Skeletal muscle tissue (tissue), 3 donors: ENCODE measurements at regions not wholly inside any gene's neighbourhood (a gene's known extent, or its start where the extent isn't known, plus 50 kb on each side); places are given as distances from the start of the nearest gene placed in this dataset.
"Not testable (repeated sequence)": the region's sequence is repeated elsewhere in the genome, so short reads cannot be mapped to it uniquely, and the experiment has no call there.

Experiments used
- H3K27ac ChIP-seq: one replicate; pipeline ENCODE4 v1.7.0; 2013; ENCODE audit warnings: mild to moderate bottlenecking, low read depth, low read length, inconsistent platforms
- H3K27me3 ChIP-seq, 3 donors: one replicate each; pipeline ENCODE4 v1.7.0; 2013; ENCODE audit warnings: low read length in 3 of 3; ENCODE audit not compliant: control insufficient read depth in 3 of 3, insufficient read depth in 3 of 3
- H3K36me3 ChIP-seq, 3 donors: one replicate each; pipeline ENCODE4 v1.7.0; 2013; ENCODE audit warnings: low read length in 3 of 3; ENCODE audit not compliant: control insufficient read depth in 3 of 3, insufficient read depth in 3 of 3
- H3K4me1 ChIP-seq, 3 donors: one replicate each; pipeline ENCODE4 v1.7.0; 2013; ENCODE audit warnings: low read length in 3 of 3, mild to moderate bottlenecking in 3 of 3; ENCODE audit not compliant: control insufficient read depth in 3 of 3, insufficient read depth in 3 of 3
- H3K4me3 ChIP-seq, 3 donors: one replicate each; pipeline ENCODE4 v1.7.0; 2013; ENCODE audit warnings: low read length in 3 of 3
- H3K9ac ChIP-seq, 3 donors: one replicate each; pipeline ENCODE4 v1.7.0; 2013; ENCODE audit warnings: low read length in 3 of 3, mild to moderate bottlenecking in 3 of 3, moderate library complexity in 2 of 3, low read depth in 1 of 3
- H3K9me3 ChIP-seq, 3 donors: one replicate each; pipeline ENCODE4 v1.7.0; 2013; ENCODE audit warnings: low read length in 3 of 3; ENCODE audit not compliant: control insufficient read depth in 3 of 3
- donor health status: Osteomylitis.

DNA sequence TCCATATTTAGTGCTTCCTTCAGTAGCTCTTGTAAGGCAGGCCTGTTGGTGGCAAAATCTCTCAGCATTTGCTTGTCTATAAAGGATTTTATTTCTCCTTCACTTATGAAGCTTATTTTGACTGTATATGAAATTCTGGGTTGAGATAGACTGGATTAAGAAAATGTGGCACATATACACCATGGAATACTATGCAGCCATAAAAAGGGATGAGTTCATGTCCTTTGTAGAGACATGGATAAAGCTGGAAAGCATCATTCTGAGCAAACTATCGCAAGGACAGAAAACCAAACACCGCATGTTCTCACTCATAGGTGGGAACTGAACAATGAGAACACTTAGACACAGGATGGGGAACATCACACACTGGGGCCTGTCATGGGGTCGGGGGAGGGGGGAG is 73.1 kb downstream of the ADCYAP1 start:
- H3K36me3 ChIP-seq, H3K9ac ChIP-seq, H3K9me3 ChIP-seq, H3K27me3 ChIP-seq, H3K27ac ChIP-seq, H3K4me1 ChIP-seq, H3K4me3 ChIP-seq: not testable (repeated sequence)

DNA sequence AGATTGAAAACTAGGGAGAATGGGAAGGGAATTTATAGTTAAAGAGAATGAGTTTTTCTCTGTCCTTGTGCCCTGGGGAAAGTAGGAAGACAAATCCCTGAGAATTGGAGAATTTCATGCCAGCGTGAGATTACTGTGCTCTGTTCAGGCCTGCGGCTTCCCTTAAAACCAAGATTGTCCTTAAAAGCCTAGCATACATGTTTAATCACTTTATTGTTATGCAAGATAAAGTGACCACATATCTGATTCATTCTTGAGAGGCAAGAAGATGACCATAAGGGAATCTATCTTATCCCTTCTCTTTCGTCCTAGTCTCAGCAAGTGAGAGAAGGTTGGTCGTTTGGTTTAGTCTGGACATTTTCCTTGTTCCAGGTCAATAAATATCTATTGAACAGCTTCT is 75.9 kb downstream of the ADCYAP1 start:
- no peaks in the 10 kb centered on the region for H3K9me3 ChIP-seq
- H3K27me3 ChIP-seq, result no peaks in the 10 kb centered on the region
- H3K27ac ChIP-seq, result no peak overlapping the region
- H3K36me3 ChIP-seq, result no peaks in the 10 kb centered on the region
- H3K4me3 ChIP-seq, result no peak overlapping the region
- no peaks in the 10 kb centered on the region for H3K4me1 ChIP-seq
- no peak overlapping the region for H3K9ac ChIP-seq

DNA sequence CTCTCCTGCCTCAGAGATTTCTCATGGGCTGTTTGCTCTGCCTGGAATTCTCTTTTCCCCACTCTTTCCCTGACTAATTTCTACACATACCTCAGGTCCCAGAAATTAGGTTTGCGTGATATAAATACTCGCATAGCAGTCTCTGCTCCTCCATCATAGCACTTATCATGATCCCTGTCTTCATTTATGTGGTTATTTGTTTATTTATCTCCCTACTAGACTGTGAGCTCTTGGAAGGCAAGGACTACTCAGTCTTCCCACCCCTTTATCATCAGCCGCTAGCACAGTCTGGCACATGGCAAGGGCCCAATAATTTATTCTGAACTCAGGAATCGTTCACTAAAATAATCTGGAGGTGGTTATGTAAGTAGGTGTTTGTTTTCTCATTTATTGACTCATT is 79.3 kb downstream of the ADCYAP1 start:
- no peak overlapping the region for H3K9ac ChIP-seq
- H3K36me3 ChIP-seq, result no peaks in the 10 kb centered on the region
- H3K9me3 ChIP-seq, result no peaks in the 10 kb centered on the region
- H3K27ac ChIP-seq, result no peak overlapping the region
- no peaks in the 10 kb centered on the region for H3K4me1 ChIP-seq
- no peaks in the 10 kb centered on the region for H3K27me3 ChIP-seq
- no peak overlapping the region for H3K4me3 ChIP-seq

DNA sequence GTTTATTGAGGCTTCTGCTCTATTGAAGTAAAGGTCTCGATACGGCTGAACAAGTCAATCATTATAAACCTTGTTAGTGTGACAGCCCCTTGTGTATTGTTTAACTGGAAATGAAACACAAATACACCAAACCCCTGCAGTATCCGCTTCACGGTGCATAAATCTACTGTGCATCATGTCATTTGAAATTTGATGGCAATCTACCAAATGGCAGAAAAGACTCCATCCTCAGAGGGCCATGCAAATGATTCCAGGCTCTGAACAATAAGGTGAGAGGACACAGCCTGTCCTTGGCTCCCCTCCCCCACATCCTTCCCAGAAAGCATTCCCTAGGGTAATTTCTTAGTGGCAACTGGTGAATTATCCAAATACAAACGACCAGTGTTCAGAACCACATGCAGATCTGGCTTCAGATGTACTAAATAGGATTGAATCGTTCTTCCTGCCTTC is 80.6 kb downstream of the ADCYAP1 start:
- Histone ChIP-seq H3K27me3 (no peaks in the 10 kb centered on the region), H3K36me3 (no peaks in the 10 kb centered on the region), H3K4me1 (no peaks in the 10 kb centered on the region), H3K27ac (no peak overlapping the region), H3K9me3 (no peaks in the 10 kb centered on the region), H3K9ac (no peak overlapping the region), H3K4me3 (no peak overlapping the region)

DNA sequence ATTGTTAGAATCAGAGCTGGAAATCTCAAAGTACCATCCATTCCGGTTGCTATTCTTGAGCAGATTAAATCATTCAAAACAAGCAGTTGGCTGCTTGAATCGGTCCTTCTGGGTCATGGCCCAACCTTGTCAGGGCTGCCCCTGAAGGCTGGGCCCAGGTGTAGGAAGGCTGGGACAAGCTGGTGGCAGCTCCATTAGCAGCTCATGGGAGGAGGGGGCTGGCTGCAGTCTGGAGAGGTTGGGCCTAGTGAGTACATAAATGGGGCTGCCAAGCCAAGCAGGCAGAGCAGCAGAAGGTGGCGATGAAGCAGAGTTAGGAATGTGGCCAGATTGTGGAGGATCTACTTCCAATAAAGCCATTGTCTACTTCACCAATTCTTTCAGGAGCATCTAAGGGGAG is 81.4 kb downstream of the ADCYAP1 start:
- H3K27me3 ChIP-seq, result no peaks in the 10 kb centered on the region
- H3K9ac ChIP-seq, result no peak overlapping the region
- no peaks in the 10 kb centered on the region for H3K4me1 ChIP-seq
- no peaks in the 10 kb centered on the region for H3K36me3 ChIP-seq
- no peaks in the 10 kb centered on the region for H3K9me3 ChIP-seq
- H3K4me3 ChIP-seq, result no peak overlapping the region
- H3K27ac ChIP-seq, result no peak overlapping the region

DNA sequence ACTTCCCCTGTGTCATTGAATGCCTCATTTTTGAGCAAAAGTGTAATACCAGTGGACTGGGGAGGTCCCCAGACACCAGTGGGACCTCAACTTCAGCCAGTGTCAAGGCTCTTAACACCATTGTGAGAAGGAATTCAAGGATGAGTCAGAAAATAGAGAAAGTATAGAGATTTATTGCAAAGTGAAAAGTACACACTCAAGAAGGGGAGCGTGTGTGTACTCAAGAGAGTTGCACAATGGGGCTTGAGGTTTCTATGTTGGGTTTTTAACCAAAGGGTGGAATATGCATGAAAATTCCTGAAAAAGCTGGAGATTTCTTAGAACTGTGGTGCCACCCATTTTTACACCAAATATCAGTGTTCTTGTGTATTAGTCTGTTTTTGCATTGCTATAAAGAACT is 81.9 kb downstream of the ADCYAP1 start:
- Histone ChIP-seq H3K27me3 (no peaks in the 10 kb centered on the region), H3K4me1 (no peaks in the 10 kb centered on the region), H3K4me3 (no peak overlapping the region), H3K27ac (no peak overlapping the region), H3K9ac (no peak overlapping the region), H3K9me3 (no peaks in the 10 kb centered on the region), H3K36me3 (no peaks in the 10 kb centered on the region)

DNA sequence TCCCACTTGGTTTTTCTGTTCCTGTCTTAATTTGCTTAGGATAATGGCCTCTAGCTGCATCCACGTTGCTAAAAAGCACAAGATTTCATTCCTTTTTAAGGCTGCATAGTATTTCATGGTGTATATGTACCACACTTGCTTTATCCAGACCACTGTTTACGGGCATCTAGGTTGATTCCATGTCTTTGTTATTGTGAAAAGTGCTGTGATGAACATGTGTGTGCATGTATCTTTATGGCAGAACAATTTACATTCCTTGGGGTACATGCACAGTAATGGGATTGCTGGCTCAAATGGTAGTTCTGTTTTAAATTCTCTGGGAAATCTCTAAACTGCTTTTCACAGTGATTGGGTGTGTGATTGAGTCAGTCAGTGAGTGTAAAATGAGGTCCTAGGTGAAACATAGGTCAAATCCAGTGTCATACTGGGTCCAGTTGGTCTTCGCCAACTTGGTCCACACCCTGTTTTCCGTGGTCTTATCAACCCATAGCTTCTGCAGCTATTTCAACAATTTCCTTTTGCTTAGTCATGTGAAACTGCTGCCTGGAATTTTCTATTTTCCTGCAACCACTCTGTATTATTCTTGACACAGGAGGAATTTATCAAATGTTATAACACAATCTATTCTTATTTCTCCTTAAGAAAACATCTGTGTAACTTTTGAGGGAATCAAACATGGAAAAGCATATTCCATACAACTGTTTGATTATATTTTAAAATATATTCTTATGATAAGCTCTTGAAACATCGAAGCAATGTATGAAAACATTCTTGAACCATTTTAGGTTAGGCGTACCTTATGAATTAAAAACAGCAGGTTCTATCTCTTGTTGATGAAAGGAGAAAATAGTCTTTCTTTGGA is 82.9 kb downstream of the ADCYAP1 start:
- no peak overlapping the region for H3K9ac ChIP-seq
- no peaks in the 10 kb centered on the region for H3K4me1 ChIP-seq
- no peaks in the 10 kb centered on the region for H3K36me3 ChIP-seq
- no peaks in the 10 kb centered on the region for H3K9me3 ChIP-seq
- no peak overlapping the region for H3K27ac ChIP-seq
- H3K27me3 ChIP-seq, result no peaks in the 10 kb centered on the region
- no peak overlapping the region for H3K4me3 ChIP-seq

DNA sequence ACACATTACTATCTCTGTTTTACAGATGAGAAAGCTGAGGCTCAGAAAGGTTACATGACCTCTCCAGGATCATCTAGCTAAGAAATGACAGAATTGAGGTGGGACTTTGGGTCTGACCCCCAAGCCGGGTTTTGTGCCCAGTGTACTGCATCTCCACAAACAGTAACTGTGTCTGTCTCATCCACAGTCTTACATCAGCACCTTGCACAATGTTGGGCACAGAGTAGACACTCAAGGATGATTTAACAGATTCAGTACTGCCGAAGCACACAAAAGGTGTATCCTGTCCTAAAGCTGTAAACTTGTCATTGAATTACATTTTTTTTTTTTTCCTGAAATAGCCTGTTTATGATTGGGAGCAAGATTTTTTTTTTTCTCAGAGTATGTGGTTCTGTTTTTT is 84.8 kb downstream of the ADCYAP1 start:
- Histone ChIP-seq H3K27ac (no peak overlapping the region), H3K4me3 (no peak overlapping the region), H3K27me3 (no peaks in the 10 kb centered on the region), H3K9me3 (peaks cover 0 to 3% (median 2%) of the 10 kb centered on the region in 3 donors), H3K4me1 (no peaks in the 10 kb centered on the region), H3K9ac (no peak overlapping the region), H3K36me3 (no peaks in the 10 kb centered on the region)

DNA sequence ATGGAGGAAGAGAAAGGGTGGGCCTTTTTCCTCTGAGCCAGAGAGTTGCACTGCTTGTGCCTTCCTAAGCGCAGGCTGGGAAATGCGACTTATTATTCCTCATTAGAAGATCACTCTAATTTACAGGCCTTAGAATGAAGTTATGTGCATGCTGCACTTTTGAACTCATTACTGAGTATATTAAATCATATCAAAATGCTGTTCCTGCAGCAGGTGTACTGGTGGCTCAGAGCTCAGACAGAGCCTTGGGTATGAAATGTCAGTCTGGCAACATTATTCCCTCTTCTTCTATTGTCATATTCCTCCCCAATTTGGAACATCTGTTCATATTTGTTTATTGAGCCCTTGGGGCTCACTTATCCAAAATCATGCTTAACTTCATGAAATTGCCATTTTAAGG is 85.5 kb downstream of the ADCYAP1 start:
- Histone ChIP-seq H3K36me3 (no peaks in the 10 kb centered on the region), H3K4me3 (no peak overlapping the region), H3K4me1 (no peaks in the 10 kb centered on the region), H3K9ac (no peak overlapping the region), H3K9me3 (peaks cover 0 to 3% (median 2%) of the 10 kb centered on the region in 3 donors), H3K27ac (no peak overlapping the region), H3K27me3 (no peaks in the 10 kb centered on the region)

DNA sequence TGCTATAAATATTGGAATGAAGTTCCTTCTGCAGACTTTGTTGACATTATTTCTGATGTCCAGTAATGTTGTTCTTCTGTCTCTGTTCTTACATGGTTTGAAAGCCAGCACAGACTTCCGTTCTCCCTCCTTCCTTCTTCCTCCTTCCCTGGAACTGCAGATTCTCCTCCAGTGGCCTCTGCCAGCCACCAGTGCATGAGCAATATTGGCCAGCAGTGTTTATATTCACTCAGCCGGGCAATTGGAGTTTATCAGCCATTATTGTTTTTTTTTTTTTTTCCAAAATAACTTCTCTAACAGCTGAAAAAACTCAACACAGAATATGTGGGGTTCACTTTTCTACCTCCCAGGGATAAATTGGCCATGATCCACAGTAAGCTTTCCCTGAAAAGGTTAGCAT is 86.8 kb downstream of the ADCYAP1 start:
- H3K4me3 ChIP-seq, result no peak overlapping the region
- no peak overlapping the region for H3K27ac ChIP-seq
- H3K27me3 ChIP-seq, result no peaks in the 10 kb centered on the region
- no peaks in the 10 kb centered on the region for H3K4me1 ChIP-seq
- no peak overlapping the region for H3K9ac ChIP-seq
- no peaks in the 10 kb centered on the region for H3K36me3 ChIP-seq
- peaks cover 0 to 3% (median 2%) of the 10 kb centered on the region in 3 donors for H3K9me3 ChIP-seq
